Glutamatergic neuron (in vitro differentiated cells): ENCODE measurements at regions not wholly inside any gene's neighbourhood (a gene's known extent, or its start where the extent isn't known, plus 50 kb on each side); places are given as distances from the start of the nearest gene placed in this dataset.
"Not testable (repeated sequence)": the region's sequence is repeated elsewhere in the genome, so short reads cannot be mapped to it uniquely, and the experiment has no call there.

ENCODE experiments used
- DNase-seq: peaks from one replicate; pipeline ENCODE4 v3.0.0; 2022
- H3K27ac Mint-ChIP-seq: one replicate; pipeline ENCODE4 v1.8.0; 2020; ENCODE audit warnings: mild to moderate bottlenecking, mixed read lengths, inconsistent platforms; ENCODE audit not compliant: unreplicated experiment
- H3K27me3 Mint-ChIP-seq: one replicate; pipeline ENCODE4 v1.8.0; 2020; ENCODE audit warnings: mild to moderate bottlenecking, moderate library complexity, mixed read lengths, inconsistent platforms; ENCODE audit not compliant: unreplicated experiment
- H3K36me3 Mint-ChIP-seq: one replicate; pipeline ENCODE4 v1.8.0; 2020; ENCODE audit warnings: mild to moderate bottlenecking, mixed read lengths, inconsistent platforms; ENCODE audit not compliant: unreplicated experiment
- H3K4me1 Mint-ChIP-seq: one replicate; pipeline ENCODE4 v1.8.0; 2020; ENCODE audit warnings: mild to moderate bottlenecking, low read depth, mixed read lengths, inconsistent platforms; ENCODE audit not compliant: unreplicated experiment
- H3K4me3 Mint-ChIP-seq: one replicate; pipeline ENCODE4 v1.8.0; 2020; ENCODE audit warnings: mild to moderate bottlenecking, mixed read lengths, inconsistent platforms; ENCODE audit not compliant: unreplicated experiment
- H3K9me3 Mint-ChIP-seq: one replicate; pipeline ENCODE4 v1.8.0; 2020; ENCODE audit warnings: mild to moderate bottlenecking, moderate library complexity, mixed read lengths, inconsistent platforms; ENCODE audit not compliant: unreplicated experiment
- CTCF ChIP-seq: fragments of 200-600 bp; sonication (generic); IDR thresholded peaks from one replicate; pipeline ENCODE4 v1.5.0; 2021; ENCODE audit not compliant: partially characterized antibody, unreplicated experiment

GRCh38 chr17:26987851-26988250, 306.1 kb upstream of the WSB1 start:
- not testable (repeated sequence) for DNase-seq, H3K4me3 Mint-ChIP-seq, H3K4me1 Mint-ChIP-seq, H3K27ac Mint-ChIP-seq, H3K27me3 Mint-ChIP-seq
- Mint-ChIP-seq H3K36me3 (peaks cover 11% of the 10 kb centered on the region), H3K9me3 (peaks cover 18% of the 10 kb centered on the region)

GRCh38 chr17:26994648-26995047, 299.3 kb upstream of the WSB1 start:
- H3K9me3 Mint-ChIP-seq, H3K4me1 Mint-ChIP-seq, H3K27me3 Mint-ChIP-seq, H3K27ac Mint-ChIP-seq, H3K36me3 Mint-ChIP-seq, DNase-seq, H3K4me3 Mint-ChIP-seq: not testable (repeated sequence)

GRCh38 chr17:26996146-26996916, 297.6 kb upstream of the WSB1 start:
- not testable (repeated sequence) for H3K9me3 Mint-ChIP-seq, H3K4me3 Mint-ChIP-seq, DNase-seq, H3K36me3 Mint-ChIP-seq, H3K27me3 Mint-ChIP-seq, H3K4me1 Mint-ChIP-seq, H3K27ac Mint-ChIP-seq

GRCh38 chr17:27007734-27008531, 286.0 kb upstream of the WSB1 start:
- H3K27me3 Mint-ChIP-seq, H3K36me3 Mint-ChIP-seq, H3K9me3 Mint-ChIP-seq, H3K4me3 Mint-ChIP-seq, H3K4me1 Mint-ChIP-seq, DNase-seq, H3K27ac Mint-ChIP-seq: not testable (repeated sequence)

GRCh38 chr17:27009087-27009486, 284.8 kb upstream of the WSB1 start:
- no peak overlapping the region for H3K27ac Mint-ChIP-seq
- no peaks in the 10 kb centered on the region for H3K36me3 Mint-ChIP-seq
- H3K27me3 Mint-ChIP-seq: peaks cover 2% of the 10 kb centered on the region
- no peak overlapping the region for H3K4me3 Mint-ChIP-seq
- no peak for DNase-seq
- peaks cover 8% of the 10 kb centered on the region for H3K9me3 Mint-ChIP-seq
- no peaks in the 10 kb centered on the region for H3K4me1 Mint-ChIP-seq
- TF ChIP-seq CTCF: no peak

- H3K4me1 Mint-ChIP-seq, H3K27ac Mint-ChIP-seq, DNase-seq, H3K9me3 Mint-ChIP-seq, H3K36me3 Mint-ChIP-seq, H3K27me3 Mint-ChIP-seq, H3K4me3 Mint-ChIP-seq: not testable (repeated sequence)
Measured at GRCh38 chr17:27010138-27010537, 283.8 kb upstream of the WSB1 start.

- H3K27ac Mint-ChIP-seq, H3K27me3 Mint-ChIP-seq, H3K4me1 Mint-ChIP-seq, H3K4me3 Mint-ChIP-seq, H3K36me3 Mint-ChIP-seq, DNase-seq: not testable (repeated sequence)
- H3K9me3 Mint-ChIP-seq: peaks cover 14% of the 10 kb centered on the region
Measured at GRCh38 chr17:27030552-27030951, 263.4 kb upstream of the WSB1 start.

GRCh38 chr17:27038676-27039075, 255.2 kb upstream of the WSB1 start:
- Mint-ChIP-seq H3K27ac (no peak overlapping the region), H3K9me3 (peaks cover 5% of the 10 kb centered on the region), H3K36me3 (no peaks in the 10 kb centered on the region), H3K4me3 (no peak overlapping the region), H3K4me1 (no peaks in the 10 kb centered on the region), H3K27me3 (peaks cover 2% of the 10 kb centered on the region)
- no peak for DNase-seq
- TF ChIP-seq CTCF: no peak

- H3K27me3 Mint-ChIP-seq, H3K36me3 Mint-ChIP-seq, H3K4me1 Mint-ChIP-seq, H3K9me3 Mint-ChIP-seq, H3K4me3 Mint-ChIP-seq, DNase-seq, H3K27ac Mint-ChIP-seq: not testable (repeated sequence)
Measured at GRCh38 chr17:27045039-27045438, 248.9 kb upstream of the WSB1 start.
